ENCODE measurements at regions not wholly inside any gene's neighbourhood (a gene's known extent, or its start where the extent isn't known, plus 50 kb on each side); places are given as distances from the start of the nearest gene placed in this dataset.
A peak's percentile ranks its signal among the peaks of the same experiment; 100 is the strongest.
"Not testable (repeated sequence)": the region's sequence is repeated elsewhere in the genome, so short reads cannot be mapped to it uniquely, and the experiment has no call there.

- DNase-seq = no peak
Observed at GRCh38 chr6:27168108-27168507, 79.4 kb upstream of the PRSS16 start.

DNA sequence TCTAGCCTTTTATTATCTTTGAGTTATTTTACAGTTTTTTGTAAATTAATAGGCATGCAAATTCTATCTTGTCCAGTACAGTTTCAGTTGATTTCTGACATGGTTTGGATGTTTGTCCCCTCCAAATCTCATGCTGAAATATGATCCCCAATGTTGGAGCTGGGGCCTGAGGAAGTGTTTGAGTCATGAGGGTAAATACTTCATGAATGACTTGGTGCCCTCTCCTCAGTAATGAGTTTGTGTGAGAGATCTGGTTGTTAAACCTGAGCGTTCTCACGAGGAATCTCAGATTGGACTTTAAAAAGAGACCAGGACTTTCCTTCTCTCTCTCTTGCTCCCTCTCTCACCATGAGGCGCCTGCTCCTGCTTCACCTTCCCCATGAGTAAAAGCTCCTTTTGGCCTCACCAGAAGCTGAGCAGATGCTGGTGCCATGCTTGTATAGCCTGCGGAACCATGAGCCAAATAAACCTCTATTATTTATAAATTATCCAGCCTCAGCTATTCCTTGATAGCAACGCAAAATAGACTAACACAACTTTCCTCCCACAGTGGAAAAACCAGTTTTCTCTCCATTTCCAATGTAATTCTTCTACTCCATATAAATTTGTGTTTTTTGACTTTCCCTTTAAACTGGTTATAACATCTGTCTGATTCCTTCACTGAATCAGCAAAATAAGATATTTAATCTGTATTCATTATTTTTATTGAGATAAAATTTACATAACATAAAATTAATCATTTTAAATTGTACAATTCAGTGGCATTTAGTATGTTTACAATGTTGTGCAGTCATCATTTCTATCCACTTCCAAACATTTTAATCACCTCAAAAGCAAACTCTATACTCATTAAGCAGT is 78.7 kb upstream of the PRSS16 start:
- no peak for DNase-seq

DNA sequence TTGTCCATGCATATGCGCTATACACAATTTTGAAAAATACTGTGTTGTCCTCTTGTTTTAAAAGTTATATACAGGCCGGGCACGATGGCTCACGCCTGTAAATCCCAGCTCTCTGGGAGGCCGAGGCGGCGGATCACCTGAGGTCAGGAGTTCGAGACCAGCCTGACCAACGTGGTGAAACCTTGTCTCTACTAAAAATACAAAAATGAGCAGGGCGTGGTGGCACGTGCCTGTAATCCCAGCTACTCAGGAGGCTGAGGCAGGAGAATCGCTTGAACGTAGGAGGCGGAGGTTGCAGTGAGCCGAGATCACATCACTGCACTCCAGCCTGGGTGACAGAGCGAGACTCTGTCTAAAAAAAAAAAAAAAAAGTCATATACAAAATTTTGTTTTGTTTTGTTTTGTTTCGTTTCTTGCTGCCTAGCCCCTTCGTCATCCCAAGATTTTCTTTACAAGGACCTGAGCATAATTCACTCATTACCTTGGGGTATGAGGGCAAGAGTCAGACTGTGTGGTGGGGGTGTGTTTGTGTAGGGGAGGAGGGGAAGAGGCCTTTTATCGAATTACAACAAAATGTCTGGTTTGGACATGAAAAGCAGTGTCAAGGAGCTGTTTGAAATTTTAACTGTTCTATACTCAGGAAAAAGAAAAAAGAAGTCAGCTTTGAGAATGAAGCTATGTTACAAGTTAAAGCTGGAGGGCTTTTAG is 74.8 kb upstream of the PRSS16 start:
- not testable (repeated sequence) for DNase-seq

GRCh38 chr6:27173232-27173601 is 74.3 kb upstream of the PRSS16 start:
- DNase-seq = not testable (repeated sequence)

- no peak for DNase-seq
Observed at GRCh38 chr6:27174958-27175357, 72.5 kb upstream of the PRSS16 start.

- peak in 1 of 2 donors; percentile 35 for DNase-seq
Observed at GRCh38 chr6:27176096-27176495, 71.4 kb upstream of the PRSS16 start.

DNA sequence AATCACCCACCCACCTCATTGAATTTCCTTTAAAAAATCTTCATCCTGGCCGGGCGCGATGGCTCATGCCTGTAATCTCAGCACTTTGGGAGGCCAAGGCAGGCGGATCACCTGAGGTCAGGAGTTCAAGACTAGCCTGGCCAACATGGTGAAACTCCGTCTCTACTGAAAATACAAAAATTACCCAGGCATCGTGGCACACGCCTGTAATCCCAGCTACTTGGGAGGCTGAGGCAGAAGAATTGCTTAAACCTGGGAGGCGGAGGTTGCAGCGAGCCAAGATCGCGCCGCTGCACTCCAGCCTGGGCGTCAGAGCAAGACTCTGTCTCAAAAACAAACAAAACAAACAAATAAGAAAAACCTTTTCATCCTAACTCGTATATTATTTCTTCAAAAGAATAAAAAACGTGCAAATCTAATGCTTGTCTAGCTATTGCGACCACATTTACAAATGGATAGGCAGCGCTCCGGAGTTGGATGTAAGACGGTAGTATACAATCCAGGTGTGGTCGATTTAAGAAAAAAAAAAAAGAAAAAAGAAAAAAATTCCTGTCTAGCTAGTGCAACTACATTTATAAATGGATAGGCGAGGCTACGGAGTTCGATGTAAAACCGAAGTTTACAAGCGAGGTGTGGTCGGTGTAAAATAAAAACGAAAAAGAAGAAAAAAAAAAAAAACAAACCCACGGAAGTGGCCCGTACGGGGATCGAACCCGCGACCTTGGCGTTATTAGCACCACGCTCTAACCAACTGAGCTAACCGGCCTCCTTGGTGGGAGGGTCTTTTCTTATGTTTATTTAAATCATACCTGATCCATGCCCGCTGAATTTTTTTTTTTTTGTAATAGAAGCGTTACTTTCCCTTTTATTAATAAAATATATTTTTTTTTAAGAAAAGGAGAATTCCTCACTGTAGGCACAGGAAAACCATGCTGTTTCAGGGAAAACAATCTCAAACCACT is 70.7 kb upstream of the PRSS16 start:
- peak; percentile 73 to 86 for DNase-seq

DNA sequence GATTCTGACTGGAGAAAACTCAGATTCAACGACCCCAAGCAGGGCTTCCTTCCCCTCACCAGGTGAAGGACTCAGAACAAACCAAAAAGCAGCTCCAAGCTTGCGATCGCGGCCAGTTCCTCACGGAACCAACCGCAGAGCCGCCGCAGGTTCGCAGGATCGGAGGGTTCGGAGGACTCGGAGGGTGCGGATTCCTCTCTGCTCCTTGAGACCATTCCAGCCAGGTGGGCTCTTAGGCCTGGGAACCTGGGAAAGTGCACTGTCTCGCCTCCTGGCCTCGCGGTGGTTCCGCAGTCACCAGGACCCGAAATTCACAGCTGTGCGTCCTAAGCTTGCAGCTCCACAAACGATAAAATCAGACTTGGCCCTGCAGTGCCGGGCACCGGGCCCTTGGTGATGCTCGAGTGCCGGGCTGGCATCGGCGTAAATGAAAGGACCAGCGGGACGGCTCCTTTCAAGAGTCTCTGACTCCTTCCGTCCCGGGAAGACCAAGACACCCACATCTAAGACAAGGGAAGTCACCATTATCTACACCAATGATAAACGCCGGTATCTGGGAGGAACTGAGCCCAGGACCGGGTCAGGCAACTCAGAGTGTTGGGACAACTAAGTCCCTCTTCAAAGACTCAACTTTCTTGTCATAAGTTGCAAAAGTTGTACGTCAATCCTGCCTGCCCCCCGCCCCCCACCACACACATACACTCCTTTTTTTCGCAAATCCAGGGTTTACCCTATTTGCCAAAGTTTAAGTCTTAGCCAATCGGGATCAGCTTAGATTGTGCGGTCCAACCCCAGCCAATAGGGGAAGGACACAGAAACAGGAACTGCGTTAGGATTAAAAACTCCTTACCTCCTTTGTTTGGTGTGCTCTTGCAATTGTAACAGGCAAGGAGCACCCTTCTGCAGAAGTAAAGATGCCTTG is 69.8 kb upstream of the PRSS16 start:
- peak; percentile 77 to 83 for DNase-seq

DNA sequence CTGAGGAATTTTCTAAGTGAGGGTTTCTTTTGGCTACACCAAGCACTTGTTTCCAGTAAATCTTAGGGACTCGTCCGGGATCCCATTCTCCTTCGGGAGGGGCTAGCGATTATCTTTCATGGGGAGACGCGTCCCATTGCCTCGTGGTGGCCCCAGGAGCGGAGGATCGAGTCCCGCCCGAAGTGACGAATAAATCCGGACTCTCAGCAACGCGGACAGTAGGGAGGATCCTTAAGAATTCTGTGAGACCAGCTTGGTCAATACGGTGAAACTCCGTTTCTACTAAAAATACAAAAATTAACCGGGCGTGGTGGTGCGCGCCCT is 69.1 kb upstream of the PRSS16 start:
- no peak for DNase-seq

DNA sequence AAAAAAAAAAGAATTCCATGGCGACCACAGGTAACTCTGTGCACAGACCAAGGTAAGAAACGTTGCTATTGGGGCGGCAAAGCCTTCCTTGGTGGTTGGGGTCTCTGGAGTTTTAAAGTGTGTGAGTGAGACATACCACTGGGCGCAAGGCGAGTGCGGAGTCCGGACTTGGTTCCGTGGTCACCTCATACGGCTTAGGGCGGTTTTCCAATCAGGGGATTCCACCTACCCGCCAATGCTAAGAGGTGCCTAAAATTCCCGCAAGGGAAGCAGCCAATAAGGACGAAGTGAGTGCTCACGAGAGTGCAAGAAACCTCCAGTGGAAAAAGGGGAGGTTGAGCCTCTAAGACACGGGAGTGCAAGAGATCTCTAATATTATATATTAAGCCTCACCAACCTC is 68.6 kb upstream of the PRSS16 start:
- DNase-seq = no peak

DNA sequence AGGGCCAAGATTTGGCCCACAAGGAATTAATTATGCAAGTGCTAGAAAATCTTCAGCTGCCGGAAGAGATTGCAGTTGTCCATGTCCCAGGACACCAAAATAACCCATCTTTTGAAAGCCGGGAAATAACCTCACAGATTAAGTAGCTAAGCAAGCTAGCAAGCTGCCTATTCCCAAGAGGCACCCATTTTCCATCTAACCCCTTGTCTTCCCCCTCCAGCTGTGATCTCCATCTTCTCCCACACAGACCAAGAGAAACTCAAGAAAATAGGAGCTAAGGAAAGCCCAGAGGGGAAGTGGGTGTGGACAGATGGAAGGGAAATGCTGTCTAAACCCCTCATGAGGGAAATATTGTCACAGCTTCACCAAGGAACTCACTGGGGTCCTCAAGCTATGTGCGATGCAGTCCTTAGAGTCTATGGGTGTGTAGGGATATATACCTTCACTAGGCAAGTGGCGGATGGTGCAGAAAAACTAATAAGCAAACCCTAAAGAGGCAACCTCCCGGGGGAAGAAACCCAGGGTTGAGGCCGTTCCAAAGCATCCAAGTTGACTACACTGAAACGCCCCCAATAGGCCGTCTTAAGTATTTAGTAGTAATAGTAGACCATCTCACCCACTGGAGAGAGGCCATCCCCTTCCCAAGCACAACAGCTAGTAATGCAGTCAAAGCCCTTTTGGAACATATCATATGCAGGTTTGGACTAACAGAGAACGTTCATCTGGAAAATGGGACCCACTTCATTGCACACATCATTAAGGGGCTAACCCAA is 64.3 kb upstream of the PRSS16 start:
- DNase-seq = no peak

- no peak for DNase-seq
Observed at GRCh38 chr6:27187231-27188060, 60.1 kb upstream of the PRSS16 start.

- DNase-seq = peak; percentile 4 to 57
Observed at GRCh38 chr6:27188061-27188884, 59.2 kb upstream of the PRSS16 start.

DNA sequence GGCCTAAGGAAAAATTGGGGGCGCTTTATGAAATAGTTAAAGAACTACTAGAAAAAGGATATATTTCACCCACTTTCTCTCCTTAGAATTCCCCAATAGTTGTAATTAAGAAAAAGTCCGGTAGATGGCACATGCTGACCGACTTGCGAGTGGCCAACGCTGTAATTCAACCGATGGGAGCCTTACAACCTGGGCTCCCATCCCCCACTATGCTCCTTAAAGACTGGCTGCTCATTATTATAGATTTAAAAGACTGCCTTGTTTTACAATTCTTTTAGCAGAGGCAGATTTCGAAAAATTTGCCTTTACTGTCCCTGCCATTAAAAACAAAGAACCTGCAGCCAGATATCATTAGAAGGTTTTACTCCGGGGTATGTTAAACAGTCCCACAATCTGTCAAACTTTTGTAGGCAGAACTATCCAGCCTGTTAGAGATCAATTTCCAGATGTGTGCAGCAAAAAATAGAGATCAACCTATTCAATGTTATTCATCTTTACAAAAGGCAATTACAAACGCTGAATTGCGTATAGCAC is 58.5 kb upstream of the PRSS16 start:
- peak; percentile 64 to 84 for DNase-seq

DNA sequence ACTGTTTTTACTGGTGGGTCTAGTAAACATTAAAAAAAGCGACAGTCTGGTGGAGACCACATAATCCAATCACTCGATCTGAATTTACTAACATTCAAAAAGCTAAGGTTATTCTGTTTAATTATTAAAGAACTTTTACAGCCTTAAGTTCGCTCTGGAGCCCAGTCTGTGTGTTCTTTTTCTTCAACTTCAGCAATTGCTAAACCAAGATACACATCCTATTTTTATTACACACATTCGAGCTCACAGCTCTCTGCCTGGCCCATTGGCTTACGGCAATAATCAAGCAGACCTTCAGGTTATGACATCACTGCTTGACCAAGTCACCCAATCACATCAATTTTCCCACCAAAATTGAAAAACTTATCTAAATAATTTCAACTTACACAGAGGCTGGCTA is 57.4 kb upstream of the PRSS16 start:
- no peak for DNase-seq

DNA sequence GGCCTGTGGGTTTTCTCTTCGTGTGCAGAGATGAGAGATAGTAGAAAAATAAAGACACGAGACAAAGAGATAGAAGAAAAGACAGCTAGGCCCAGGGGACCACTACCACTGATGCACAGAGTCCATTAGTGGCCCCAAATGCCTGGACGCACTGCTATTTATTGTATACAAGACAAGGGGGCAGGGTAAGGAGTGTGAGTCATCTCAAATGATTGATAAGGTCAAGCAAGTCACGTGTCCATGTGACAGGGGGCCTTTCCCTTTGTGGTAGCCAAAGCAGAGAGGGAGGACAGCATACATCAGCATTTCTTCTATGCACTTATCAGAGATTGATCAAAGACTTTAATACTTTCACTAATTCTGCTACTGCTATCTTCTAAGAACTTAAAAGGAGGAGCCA is 53.0 kb upstream of the PRSS16 start:
- not testable (repeated sequence) for DNase-seq

DNA sequence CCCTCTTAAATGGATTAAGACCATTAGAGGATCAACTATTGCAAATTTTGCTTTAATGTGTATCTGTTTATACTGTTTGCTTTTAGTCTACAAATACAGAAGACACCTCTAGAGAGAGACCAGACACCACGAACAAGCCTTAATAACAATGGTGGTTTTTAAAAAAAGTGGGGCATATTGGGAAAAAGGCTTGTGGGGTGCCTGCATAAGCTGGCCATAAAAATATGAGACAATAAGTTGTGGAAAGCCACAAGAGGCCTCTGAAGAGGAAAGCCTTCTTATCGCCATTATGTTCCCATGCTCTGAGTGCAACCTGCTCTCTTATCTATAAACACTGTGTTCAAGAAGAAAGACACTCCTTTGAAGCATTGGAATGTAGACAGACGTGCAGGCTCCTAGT is 52.0 kb upstream of the PRSS16 start:
- DNase-seq = not testable (repeated sequence)

Data from CD4-positive, alpha-beta T cell treated with Interferon alpha-2 for 1 hour (primary cell).